Spleen (tissue), 11 donors: ENCODE measurements at regions not wholly inside any gene's neighbourhood (a gene's known extent, or its start where the extent isn't known, plus 50 kb on each side); places are given as distances from the start of the nearest gene placed in this dataset.

Source experiments
- DNase-seq: peaks from one replicate; pipeline ENCODE4 v3.0.0-alpha.2; 2020
- H3K27ac ChIP-seq, 8 donors: fragments of 200-600 bp; sonication (generic) in 7 of 8; 1 replicate in 4 of 8; 2 replicates in 4 of 8; pipeline versions ENCODE4 v1.5.0 to v1.8.0; 2016 to 2021; ENCODE audit warnings: inconsistent platforms in 4 of 8, mild to moderate bottlenecking in 4 of 8, moderate library complexity in 1 of 8
- H3K27me3 ChIP-seq, 7 donors: fragments of 200-600 bp; sonication (generic) in 6 of 7; replicated peaks in 1 of 7; 1 replicate in 4 of 7; 2 replicates in 3 of 7; pipeline versions ENCODE4 v1.5.0 to v1.8.0; 2016 to 2021; ENCODE audit warnings: inconsistent platforms in 3 of 7, mild to moderate bottlenecking in 1 of 7
- H3K36me3 ChIP-seq, 6 donors: fragments of 200-600 bp; sonication (generic) in 5 of 6; 1 replicate in 4 of 6; 2 replicates in 2 of 6; pipeline versions ENCODE4 v1.5.0 to v1.8.0; 2016 to 2021; ENCODE audit warnings: inconsistent platforms in 2 of 6
- H3K4me1 ChIP-seq, 6 donors: fragments of 200-600 bp; sonication (generic) in 5 of 6; 1 replicate in 3 of 6; 2 replicates in 3 of 6; pipeline versions ENCODE4 v1.5.0 to v1.8.0; 2016 to 2021; ENCODE audit warnings: inconsistent platforms in 3 of 6
- H3K4me3 ChIP-seq, 8 donors: fragments of 200-600 bp; sonication (generic) in 7 of 8; 1 replicate in 4 of 8; 2 replicates in 4 of 8; pipeline versions ENCODE4 v1.5.0 to v1.8.0; 2016 to 2021; ENCODE audit warnings: inconsistent platforms in 4 of 8, mild to moderate bottlenecking in 4 of 8, moderate library complexity in 2 of 8
- H3K9me3 ChIP-seq, 8 donors: fragments of 200-600 bp; sonication (generic) in 7 of 8; 1 replicate in 4 of 8; 2 replicates in 4 of 8; pipeline versions ENCODE4 v1.5.0 to v1.8.0; 2016 to 2021; ENCODE audit warnings: inconsistent platforms in 4 of 8
- CTCF ChIP-seq, 11 experiments: fragments of 200-600 bp in 7 of 11; fragments of 450-650 bp in 4 of 11; sonication (generic) in 4 of 11; IDR thresholded peaks in 8 of 11; conservative IDR thresholded peaks in 3 of 11; 1 replicate in 7 of 11; 2 replicates in 4 of 11; pipeline versions ENCODE4 v1.4.0 to v1.8.0; 2016 to 2021; ENCODE audit warnings: antibody characterized with exemption in 11 of 11, inconsistent platforms in 4 of 11, mild to moderate bottlenecking in 1 of 11
- POLR2A ChIP-seq, 3 donors: fragments of 450-650 bp; IDR thresholded peaks; one replicate each; pipeline ENCODE4 v1.5.1; 2017; ENCODE audit warnings: antibody characterized with exemption in 3 of 3, mild to moderate bottlenecking in 1 of 3
- POLR2AphosphoS5 ChIP-seq, 3 donors: sonication (generic); formaldehyde crosslinking; IDR thresholded peaks; one replicate each; pipeline ENCODE4 v1.5.1; 2017; ENCODE audit warnings: antibody characterized with exemption in 3 of 3
- WGBS, 5 donors: extraction: QIAGEN DNeasy Blood & Tissue Kit in 3 of 5; methylation state at CpG; one replicate each; pipeline versions ENCODE4 v1.1.5 to v1.1.7; 2013 to 2018; 5-methylcytosine and 5-hydroxymethylcytosine counted together
- intact Hi-C: fragments of 100-400 bp; cut with DNase I; formaldehyde crosslinking; loops from one replicate; pipeline ENCODE4 v1.15.0; 2023; ENCODE audit warnings: low total_unique reads
- donor health status: healthy with polysubstance abuse.
- donor health status: DM: no; HTN: no; CAD: no; lungs with moderate emphysema.
- donor health status: DM: no; HTN: no; CAD: no.
- donor health status: Bipolar disorder and iron deficiency.
- donor health status: healthy.
- donor health status: DM: no; HTN: no; CAD: no.
- donor health status: DM: yes; HTN: yes; CAD: no.

GRCh38 chr5:75002271-75002670 is 50.1 kb downstream of the GCNT4 start:
- no peaks in the 10 kb centered on the region for H3K36me3 ChIP-seq
- no peaks in the 10 kb centered on the region for H3K4me1 ChIP-seq
- H3K27me3 ChIP-seq = peaks cover 0 to 5% (median 0%) of the 10 kb centered on the region in 7 donors
- intact Hi-C loops = no loop called here
- WGBS, 5 donors = 84 to 97% (median 95%) methylated on average over 4 of the region's 4 CpGs
- H3K9me3 ChIP-seq = peaks cover 0 to 27% (median 21%) of the 10 kb centered on the region in 8 donors
- no peak overlapping the region for H3K4me3 ChIP-seq
- no peak for DNase-seq
- H3K27ac ChIP-seq = no peak overlapping the region
- no peak for TF ChIP-seq CTCF (IDR thresholded peaks at IDR 0.05 in 8 of 11, conservative IDR thresholded peaks at IDR 0.05 in 3 of 11)
- no peak for TF ChIP-seq POLR2A (IDR thresholded peaks at IDR 0.05)
- TF ChIP-seq POLR2AphosphoS5 (IDR thresholded peaks at IDR 0.05) = no peak

GRCh38 chr5:74995926-74996325 is 56.4 kb downstream of the GCNT4 start:
- 78 to 95% (median 91%) methylated on average over 1 of the region's 1 CpG for WGBS, 5 donors
- intact Hi-C loops = no loop called here

GRCh38 chr5:74994826-74995225 is 57.5 kb downstream of the GCNT4 start:
- Histone ChIP-seq H3K4me3 (no peak overlapping the region), H3K27me3 (no peaks in the 10 kb centered on the region), H3K9me3 (no peaks in the 10 kb centered on the region), H3K36me3 (no peaks in the 10 kb centered on the region), H3K27ac (no peak overlapping the region), H3K4me1 (no peaks in the 10 kb centered on the region)
- no peak for DNase-seq
- no peak for TF ChIP-seq POLR2AphosphoS5 (IDR thresholded peaks at IDR 0.05)
- TF ChIP-seq CTCF (IDR thresholded peaks at IDR 0.05 in 8 of 11, conservative IDR thresholded peaks at IDR 0.05 in 3 of 11) = no peak
- no peak for TF ChIP-seq POLR2A (IDR thresholded peaks at IDR 0.05)
- intact Hi-C loops = no loop called here
- 70 to 87% (median 81%) methylated on average over 2 of the region's 2 CpGs for WGBS, 5 donors

More at GRCh38 chr5:74995926-74996325, 56.4 kb downstream of the GCNT4 start:
- Histone ChIP-seq H3K27me3 (no peaks in the 10 kb centered on the region), H3K36me3 (no peaks in the 10 kb centered on the region), H3K27ac (no peak overlapping the region), H3K9me3 (no peaks in the 10 kb centered on the region), H3K4me1 (no peaks in the 10 kb centered on the region), H3K4me3 (no peak overlapping the region)
- TF ChIP-seq CTCF (IDR thresholded peaks at IDR 0.05 in 8 of 11, conservative IDR thresholded peaks at IDR 0.05 in 3 of 11) (no peak), POLR2A (IDR thresholded peaks at IDR 0.05) (no peak), POLR2AphosphoS5 (IDR thresholded peaks at IDR 0.05) (no peak)
- DNase-seq = no peak

- Histone ChIP-seq H3K9me3 (peaks cover 0 to 7% (median under 1%) of the 10 kb centered on the region in 8 donors), H3K27ac (no peak overlapping the region), H3K4me1 (no peaks in the 10 kb centered on the region), H3K36me3 (no peaks in the 10 kb centered on the region), H3K4me3 (no peak overlapping the region), H3K27me3 (no peaks in the 10 kb centered on the region)
- no peak for DNase-seq
- intact Hi-C loops = no loop called here
- 80 to 90% (median 84%) methylated on average over 4 of the region's 4 CpGs for WGBS, 5 donors
- no peak for TF ChIP-seq CTCF (IDR thresholded peaks at IDR 0.05 in 8 of 11, conservative IDR thresholded peaks at IDR 0.05 in 3 of 11)
Observed at GRCh38 chr5:74993743-74994142, 58.6 kb downstream of the GCNT4 start.
